Endothelial cell of umbilical vein (primary cell): ENCODE measurements at regions not wholly inside any gene's neighbourhood (a gene's known extent, or its start where the extent isn't known, plus 50 kb on each side); places are given as distances from the start of the nearest gene placed in this dataset.

ENCODE experiments used
- BruUV-seq: library from RNA; stranded (reverse); fragments of 400-500 nt; replicated peaks from 2 replicates; lab custom pipeline; 2021; lab: Mats Ljungman, UMichigan
- CTCF ChIA-PET: fragments of 300-600, 350-600 bp; sonication (Branson Sonifier 250); formaldehyde crosslinking; loops from one replicate; lab custom pipeline; 2021; ENCODE audit warnings: antibody characterized with exemption, inconsistent platforms; lab: Charles Lee
- POLR2A ChIA-PET: fragments of 300-600, 350-600 bp; sonication (Branson Sonifier 250); formaldehyde crosslinking; loops from one replicate; lab custom pipeline; 2021; ENCODE audit warnings: antibody characterized with exemption, inconsistent platforms; lab: Charles Lee
- DNase-seq: peaks from one replicate; pipeline ENCODE4 v3.0.0-alpha.2; 2011; ENCODE audit warnings: low read depth, low spot score
- FAIRE-seq: peaks from 2 replicates; lab custom pipeline; 2011; peaks lifted over from hg19 to GRCh38; lab: Jason Lieb, UNC
- H2AFZ ChIP-seq: 2 replicates; pipeline ENCODE4 v1.6.0; 2012; ENCODE audit warnings: low read depth, low read length, control low read depth, inconsistent platforms
- H3K27ac ChIP-seq: 2 replicates; pipeline ENCODE4 v1.5.1; 2011; ENCODE audit warnings: low read depth, mild to moderate bottlenecking, control low read depth, low read length, moderate library complexity; ENCODE audit not compliant: insufficient read depth
- H3K27me3 ChIP-seq, 2 experiments: 2 replicates each; pipeline versions ENCODE4 v1.6.0 to v1.6.1; 2011; ENCODE audit warnings: low read length in 2 of 2, mixed read lengths in 1 of 2; ENCODE audit not compliant: control insufficient read depth in 2 of 2, insufficient read depth in 2 of 2
- H3K36me3 ChIP-seq, 2 experiments: 2 replicates in 1 of 2; 3 replicates in 1 of 2; pipeline ENCODE4 v1.5.1; 2011; ENCODE audit warnings: low read length in 2 of 2, mild to moderate bottlenecking in 1 of 2, moderate library complexity in 1 of 2; ENCODE audit not compliant: control insufficient read depth in 2 of 2, insufficient read depth in 2 of 2; ENCODE audit errors: extremely low read depth in 1 of 2
- H3K4me1 ChIP-seq: 3 replicates; pipeline ENCODE4 v1.5.1; 2011; ENCODE audit warnings: mild to moderate bottlenecking, low read length; ENCODE audit not compliant: control insufficient read depth, insufficient read depth; ENCODE audit errors: extremely low read depth
- H3K4me2 ChIP-seq: 2 replicates; pipeline ENCODE4 v1.6.1; 2011; ENCODE audit warnings: low read length, control low read depth, mixed read lengths; ENCODE audit not compliant: insufficient read depth
- H3K4me3 ChIP-seq, 3 experiments: fragments of 200-600 bp in 1 of 3; sonication (generic), shearing (Covaris generic) in 1 of 3; replicated peaks in 1 of 3; 2 replicates each; pipeline ENCODE4 v1.5.1; 2011 to 2016; ENCODE audit warnings: control low read depth in 3 of 3, low read length in 3 of 3, mild to moderate bottlenecking in 2 of 3, inconsistent platforms in 1 of 3, low read depth in 1 of 3, moderate library complexity in 1 of 3; ENCODE audit not compliant: insufficient read depth in 1 of 3
- H3K79me2 ChIP-seq: 2 replicates; pipeline ENCODE4 v1.6.0; 2012; ENCODE audit warnings: low read length, inconsistent platforms; ENCODE audit not compliant: control insufficient read depth, insufficient read depth
- H3K9ac ChIP-seq: replicated peaks from 2 replicates; pipeline ENCODE3; 2011; ENCODE audit warnings: low read length, control low read depth; ENCODE audit not compliant: insufficient read depth; ENCODE audit errors: extremely low read depth
- H3K9me1 ChIP-seq: replicated peaks from 3 replicates; pipeline ENCODE4 v1.6.0; 2011; ENCODE audit warnings: mild to moderate bottlenecking, low read length; ENCODE audit not compliant: control insufficient read depth, insufficient read depth; ENCODE audit errors: extremely low read depth
- H3K9me3 ChIP-seq: replicated peaks from 2 replicates; pipeline ENCODE4 v1.5.1; 2012; ENCODE audit warnings: low read length, inconsistent platforms; ENCODE audit not compliant: control insufficient read depth, insufficient read depth
- H4K20me1 ChIP-seq: replicated peaks from 2 replicates; pipeline ENCODE3; 2011; ENCODE audit warnings: mild to moderate bottlenecking, low read length; ENCODE audit not compliant: control insufficient read depth, insufficient read depth; ENCODE audit errors: extremely low read depth
- EZH2 ChIP-seq: IDR thresholded peaks from 2 replicates; pipeline ENCODE4 v1.6.1; 2012; ENCODE audit warnings: borderline replicate concordance, low read depth, mild to moderate bottlenecking, moderate library complexity, low read length, inconsistent platforms; ENCODE audit not compliant: severe bottlenecking
- FOS ChIP-seq: IDR thresholded peaks from 2 replicates; pipeline ENCODE4 v1.6.1; 2011; ENCODE audit warnings: mild to moderate bottlenecking, low read length, moderate library complexity, borderline replicate concordance; ENCODE audit not compliant: insufficient read depth
- GATA2 ChIP-seq: IDR thresholded peaks from 2 replicates; pipeline ENCODE4 v1.7.0; 2011; ENCODE audit warnings: low read depth, mild to moderate bottlenecking, moderate library complexity, mixed read lengths, low read length; ENCODE audit not compliant: insufficient read length, insufficient read depth
- JUN ChIP-seq: IDR thresholded peaks from 2 replicates; pipeline ENCODE4 v1.6.1; 2011; ENCODE audit warnings: borderline replicate concordance, low read depth; ENCODE audit not compliant: insufficient read length, insufficient read depth
- MYC ChIP-seq: IDR thresholded peaks from one replicate; pipeline ENCODE4 v1.6.1; 2011; ENCODE audit warnings: mild to moderate bottlenecking, low read depth, low read length
- POLR2A ChIP-seq: IDR thresholded peaks from 2 replicates; pipeline ENCODE4 v1.6.1; 2012; ENCODE audit warnings: low read depth, mild to moderate bottlenecking, control low read depth, low read length
- POLR2AphosphoS5 ChIP-seq: IDR thresholded peaks from 2 replicates; pipeline ENCODE4 v1.6.1; 2012; ENCODE audit warnings: low read depth, mild to moderate bottlenecking, control low read depth, low read length, moderate library complexity; ENCODE audit not compliant: insufficient read depth
- dilution Hi-C: fragments of 300-500 bp; cut with MboI; formaldehyde crosslinking; loops from one replicate; pipeline ENCODE4 v1.15.0; 2019; ENCODE audit warnings: low sequenced_read_pairs; ENCODE audit not compliant: extremely low pct_ligation_motif_present
- intact Hi-C: fragments of 100-400 bp; cut with micrococcal nuclease; formaldehyde crosslinking; loops from one replicate; pipeline ENCODE4 v1.10.0; 2022
- TF ChIP-seq, protein P1 (sequence below), 2 donors: IDR thresholded peaks; 1 replicate in 1 of 2; 2 replicates in 1 of 2; pipeline ENCODE4 v1.5.1; 2011; ENCODE audit warnings: low read length in 2 of 2, mild to moderate bottlenecking in 2 of 2, moderate library complexity in 2 of 2, control low read depth in 1 of 2, inconsistent platforms in 1 of 2, low read depth in 1 of 2; ENCODE audit not compliant: insufficient read depth in 1 of 2; ENCODE audit errors: extremely low read depth in 1 of 2
- TF ChIP-seq, protein P2 (sequence below): IDR thresholded peaks from 2 replicates; pipeline ENCODE4 v1.6.1; 2011; ENCODE audit not compliant: insufficient read depth, insufficient read length

DNA sequence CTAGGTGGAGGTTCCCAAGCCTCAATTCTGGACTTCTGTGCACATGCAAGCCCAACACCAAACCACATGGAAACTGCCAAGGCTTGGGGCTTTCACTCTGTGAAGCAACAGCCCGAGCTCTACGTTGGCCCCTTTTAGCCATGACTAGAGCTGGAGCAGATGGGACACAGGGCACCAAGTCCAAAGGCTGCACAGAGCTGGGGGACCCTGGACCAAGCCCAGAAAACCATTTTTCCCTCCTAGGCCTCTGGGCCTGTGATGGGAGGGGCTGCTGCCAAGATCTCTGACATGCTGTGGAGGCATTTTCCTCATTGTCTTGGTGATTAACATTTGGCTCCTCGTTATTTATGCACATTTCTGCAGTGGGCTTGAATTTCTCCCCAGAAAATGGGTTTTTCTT, 258.7 kb upstream of the ACTRT1 start:
- FAIRE-seq (no peak), DNase-seq (no peak)
- Histone ChIP-seq H3K4me3 (no peak overlapping the region), H3K9ac (no peak overlapping the region), H3K9me1 (no peaks in the 10 kb centered on the region), H4K20me1 (no peaks in the 10 kb centered on the region), H3K79me2 (no peaks in the 10 kb centered on the region), H3K27me3 (no peaks in the 10 kb centered on the region), H2AFZ (no peak overlapping the region), H3K9me3 (no peaks in the 10 kb centered on the region), H3K4me2 (no peak overlapping the region), H3K36me3 (no peaks in the 10 kb centered on the region), H3K27ac (no peak overlapping the region), H3K4me1 (no peaks in the 10 kb centered on the region)
- dilution Hi-C loops (no loop called here), intact Hi-C loops (no loop called here)
- no TSS peak for BruUV-seq
- TF ChIP-seq POLR2AphosphoS5 (no peak), JUN (no peak), FOS (no peak), POLR2A (no peak), EZH2 (no peak), MYC (no peak), GATA2 (no peak)
- TF ChIP-seq, protein P1, sequence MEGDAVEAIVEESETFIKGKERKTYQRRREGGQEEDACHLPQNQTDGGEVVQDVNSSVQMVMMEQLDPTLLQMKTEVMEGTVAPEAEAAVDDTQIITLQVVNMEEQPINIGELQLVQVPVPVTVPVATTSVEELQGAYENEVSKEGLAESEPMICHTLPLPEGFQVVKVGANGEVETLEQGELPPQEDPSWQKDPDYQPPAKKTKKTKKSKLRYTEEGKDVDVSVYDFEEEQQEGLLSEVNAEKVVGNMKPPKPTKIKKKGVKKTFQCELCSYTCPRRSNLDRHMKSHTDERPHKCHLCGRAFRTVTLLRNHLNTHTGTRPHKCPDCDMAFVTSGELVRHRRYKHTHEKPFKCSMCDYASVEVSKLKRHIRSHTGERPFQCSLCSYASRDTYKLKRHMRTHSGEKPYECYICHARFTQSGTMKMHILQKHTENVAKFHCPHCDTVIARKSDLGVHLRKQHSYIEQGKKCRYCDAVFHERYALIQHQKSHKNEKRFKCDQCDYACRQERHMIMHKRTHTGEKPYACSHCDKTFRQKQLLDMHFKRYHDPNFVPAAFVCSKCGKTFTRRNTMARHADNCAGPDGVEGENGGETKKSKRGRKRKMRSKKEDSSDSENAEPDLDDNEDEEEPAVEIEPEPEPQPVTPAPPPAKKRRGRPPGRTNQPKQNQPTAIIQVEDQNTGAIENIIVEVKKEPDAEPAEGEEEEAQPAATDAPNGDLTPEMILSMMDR (IDR thresholded peaks at IDR 0.05; ENCODE audit: extremely low read depth in 1 of 2, insufficient read depth in 1 of 2, low read depth in 1 of 2, low read length in 2 of 2): no peak
- TF ChIP-seq, protein P2, sequence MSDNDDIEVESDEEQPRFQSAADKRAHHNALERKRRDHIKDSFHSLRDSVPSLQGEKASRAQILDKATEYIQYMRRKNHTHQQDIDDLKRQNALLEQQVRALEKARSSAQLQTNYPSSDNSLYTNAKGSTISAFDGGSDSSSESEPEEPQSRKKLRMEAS: no peak
- CTCF ChIA-PET: no interaction called here
- POLR2A ChIA-PET: no interaction called here
